Memory B cell (primary cell): ENCODE measurements at regions not wholly inside any gene's neighbourhood (a gene's known extent, or its start where the extent isn't known, plus 50 kb on each side); places are given as distances from the start of the nearest gene placed in this dataset.

Experiments used
- ATAC-seq: fragments of 150-1000 bp; cut with Tn5 transposase; 2 replicates; pipeline ENCODE4 v1.10.0; 2021; ENCODE audit warnings: low read depth, mild to moderate bottlenecking, moderate library complexity
- DNase-seq, 2 donors: peaks; one replicate each; pipeline ENCODE4 v3.0.0; 2022; ENCODE audit warnings: low spot score in 2 of 2
- H3K27ac Mint-ChIP-seq: one replicate; pipeline ENCODE4 v1.8.0; 2022; ENCODE audit warnings: mild to moderate bottlenecking, moderate library complexity, mixed read lengths
- H3K27me3 Mint-ChIP-seq: one replicate; pipeline ENCODE4 v1.8.0; 2022; ENCODE audit warnings: mixed read lengths
- H3K36me3 Mint-ChIP-seq: one replicate; pipeline ENCODE4 v1.8.0; 2022; ENCODE audit warnings: mild to moderate bottlenecking, mixed read lengths
- H3K4me1 Mint-ChIP-seq: one replicate; pipeline ENCODE4 v1.8.0; 2022; ENCODE audit warnings: mixed read lengths
- H3K4me3 Mint-ChIP-seq: one replicate; pipeline ENCODE4 v1.8.0; 2022; ENCODE audit warnings: mild to moderate bottlenecking, moderate library complexity, mixed read lengths
- H3K9me3 Mint-ChIP-seq: one replicate; pipeline ENCODE4 v1.8.0; 2022; ENCODE audit warnings: mixed read lengths

GRCh38 chr22:34129691-34130486, 209.6 kb upstream of the LARGE1 start:
- DNase-seq (no peak), ATAC-seq (no peak)
- H3K9me3 Mint-ChIP-seq, result no peaks in the 10 kb centered on the region
- no peak overlapping the region for H3K4me3 Mint-ChIP-seq
- H3K27ac Mint-ChIP-seq, result no peak overlapping the region
- H3K27me3 Mint-ChIP-seq, result peaks cover 8% of the 10 kb centered on the region
- no peaks in the 10 kb centered on the region for H3K4me1 Mint-ChIP-seq
- H3K36me3 Mint-ChIP-seq, result no peaks in the 10 kb centered on the region

DNA sequence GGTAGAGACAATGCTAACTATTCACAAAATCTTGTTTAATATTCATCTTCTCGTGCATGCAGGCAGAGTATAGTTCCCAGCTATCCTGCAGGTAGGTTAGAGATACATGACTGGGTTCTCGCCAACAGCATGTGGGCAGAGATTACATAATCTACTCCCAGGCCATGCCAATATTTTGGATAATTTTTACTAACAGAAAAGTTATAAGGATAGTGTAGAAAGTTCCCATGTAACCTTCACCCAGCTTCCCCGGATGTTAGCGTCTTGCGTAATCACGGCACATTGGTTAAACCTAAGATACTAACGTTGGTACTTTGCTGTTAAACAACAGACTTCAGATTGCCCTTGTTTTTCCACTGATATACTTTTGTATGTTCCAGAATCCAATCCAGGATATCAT, 215.5 kb upstream of the LARGE1 start:
- peaks cover 4% of the 10 kb centered on the region for H3K27me3 Mint-ChIP-seq
- no peak for ATAC-seq
- H3K4me1 Mint-ChIP-seq, result no peaks in the 10 kb centered on the region
- DNase-seq, result no peak
- H3K9me3 Mint-ChIP-seq, result peaks cover 2% of the 10 kb centered on the region
- H3K4me3 Mint-ChIP-seq, result no peak overlapping the region
- H3K27ac Mint-ChIP-seq, result no peak overlapping the region
- H3K36me3 Mint-ChIP-seq, result peaks cover 2% of the 10 kb centered on the region

DNA sequence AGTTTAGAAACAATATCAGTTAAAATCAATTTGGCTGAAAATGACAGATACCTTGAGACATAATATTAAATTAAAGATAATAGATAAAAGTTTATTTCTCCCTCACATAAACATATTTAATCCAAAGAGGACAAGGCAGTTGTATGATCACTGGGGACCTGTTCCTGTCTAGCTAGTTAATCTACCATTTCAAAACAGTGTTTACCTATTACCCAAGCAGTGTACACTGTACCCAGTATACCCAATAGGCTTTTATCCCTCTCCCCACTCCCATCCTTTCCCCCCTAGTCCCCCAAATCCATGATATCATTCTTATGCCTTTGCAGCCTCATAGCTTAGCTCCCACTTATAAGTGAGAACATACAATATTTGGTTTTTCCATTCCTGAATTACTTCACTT, 229.7 kb upstream of the LARGE1 start:
- Mint-ChIP-seq H3K4me3 (no peak overlapping the region), H3K27ac (no peak overlapping the region), H3K4me1 (no peaks in the 10 kb centered on the region), H3K27me3 (peaks cover 3% of the 10 kb centered on the region), H3K9me3 (peaks cover 11% of the 10 kb centered on the region), H3K36me3 (no peaks in the 10 kb centered on the region)
- no peak for ATAC-seq
- no peak for DNase-seq

- Mint-ChIP-seq H3K27me3 (peaks cover 2% of the 10 kb centered on the region), H3K9me3 (no peaks in the 10 kb centered on the region)
Observed at GRCh38 chr22:34159491-34159890, 239.2 kb upstream of the LARGE1 start.

DNA sequence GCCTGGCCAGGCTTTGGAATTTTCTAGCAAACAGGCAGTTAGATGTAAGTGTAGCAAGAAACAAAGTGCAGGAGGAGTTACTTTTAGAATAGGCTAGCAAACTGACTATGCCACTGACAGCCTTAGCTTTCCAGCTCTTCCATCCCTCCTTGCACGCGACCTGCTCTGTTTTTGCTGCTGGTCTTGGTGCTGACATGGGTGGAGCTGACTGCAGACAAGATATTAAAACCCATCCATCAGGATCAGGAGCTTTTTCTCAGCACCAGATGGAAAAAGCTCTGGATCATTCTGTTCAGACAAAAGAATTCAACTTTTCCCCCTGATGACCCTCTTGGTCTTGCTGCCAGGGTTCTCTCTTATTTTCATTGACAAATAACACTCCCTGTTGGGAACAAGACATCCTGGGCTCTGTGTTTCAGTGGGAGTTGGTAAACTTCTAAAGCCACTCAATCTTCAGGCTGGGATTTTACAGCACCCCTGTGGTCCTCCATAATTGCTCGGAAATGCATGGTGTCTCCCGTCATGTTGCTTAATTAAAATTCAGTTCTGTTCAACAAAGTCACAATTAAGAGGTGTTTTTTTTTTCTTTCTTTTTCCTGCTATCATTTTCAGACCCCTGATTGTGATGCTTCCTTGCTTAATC, 240.0 kb upstream of the LARGE1 start:
- DNase-seq (no peak), ATAC-seq (no peak)
- Mint-ChIP-seq H3K4me3 (no peak overlapping the region), H3K4me1 (no peaks in the 10 kb centered on the region), H3K36me3 (no peaks in the 10 kb centered on the region), H3K27ac (no peak overlapping the region), H3K27me3 (peaks cover 3% of the 10 kb centered on the region), H3K9me3 (no peaks in the 10 kb centered on the region)

More at GRCh38 chr22:34159491-34159890, 239.2 kb upstream of the LARGE1 start:
- ATAC-seq, result no peak
- H3K36me3 Mint-ChIP-seq, result no peaks in the 10 kb centered on the region
- H3K4me3 Mint-ChIP-seq, result no peak overlapping the region
- DNase-seq, result no peak
- H3K4me1 Mint-ChIP-seq, result no peaks in the 10 kb centered on the region
- no peak overlapping the region for H3K27ac Mint-ChIP-seq

GRCh38 chr22:34161431-34162123, 241.3 kb upstream of the LARGE1 start:
- H3K4me3 Mint-ChIP-seq, result no peak overlapping the region
- H3K27ac Mint-ChIP-seq, result no peak overlapping the region
- H3K36me3 Mint-ChIP-seq, result no peaks in the 10 kb centered on the region
- DNase-seq (no peak), ATAC-seq (no peak)
- H3K9me3 Mint-ChIP-seq, result no peaks in the 10 kb centered on the region
- H3K27me3 Mint-ChIP-seq, result peaks cover 4% of the 10 kb centered on the region
- H3K4me1 Mint-ChIP-seq, result no peaks in the 10 kb centered on the region

- H3K27me3 Mint-ChIP-seq, result no peaks in the 10 kb centered on the region
- H3K36me3 Mint-ChIP-seq, result no peaks in the 10 kb centered on the region
- ATAC-seq (no peak), DNase-seq (no peak)
- H3K4me3 Mint-ChIP-seq, result no peak overlapping the region
- H3K9me3 Mint-ChIP-seq, result no peaks in the 10 kb centered on the region
- no peaks in the 10 kb centered on the region for H3K4me1 Mint-ChIP-seq
- H3K27ac Mint-ChIP-seq, result no peak overlapping the region
Observed at GRCh38 chr22:34198976-34199375, 278.7 kb upstream of the LARGE1 start.

GRCh38 chr22:34210301-34210700, 290.0 kb upstream of the LARGE1 start:
- DNase-seq, result no peak
- H3K27ac Mint-ChIP-seq, result no peak overlapping the region
- ATAC-seq, result no peak
- no peaks in the 10 kb centered on the region for H3K36me3 Mint-ChIP-seq
- no peak overlapping the region for H3K4me3 Mint-ChIP-seq
- H3K9me3 Mint-ChIP-seq, result peaks cover 4% of the 10 kb centered on the region
- no peaks in the 10 kb centered on the region for H3K4me1 Mint-ChIP-seq
- peaks cover 3% of the 10 kb centered on the region for H3K27me3 Mint-ChIP-seq

DNA sequence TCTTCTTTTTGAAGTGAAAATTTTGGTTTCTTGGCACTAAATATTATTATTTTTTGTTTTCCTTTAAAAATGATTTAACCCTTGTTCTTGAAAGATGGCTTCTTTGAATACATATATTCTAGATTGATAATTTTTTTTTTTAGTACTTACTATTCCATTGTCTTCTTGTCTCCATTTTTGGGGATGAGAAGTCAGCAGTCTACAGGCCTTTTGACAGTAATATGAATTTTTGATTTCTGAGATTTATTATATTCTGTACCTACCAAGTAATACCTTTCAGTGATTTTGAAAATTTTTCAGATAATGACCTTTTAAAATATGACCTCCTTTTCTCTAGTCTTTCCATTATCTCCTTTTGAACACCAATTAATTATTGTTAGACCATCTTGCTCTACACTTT, 294.1 kb upstream of the LARGE1 start:
- Mint-ChIP-seq H3K36me3 (peaks cover 2% of the 10 kb centered on the region), H3K9me3 (peaks cover 10% of the 10 kb centered on the region), H3K27ac (no peak overlapping the region), H3K27me3 (peaks cover 4% of the 10 kb centered on the region), H3K4me3 (no peak overlapping the region), H3K4me1 (no peaks in the 10 kb centered on the region)
- no peak for ATAC-seq
- no peak for DNase-seq

DNA sequence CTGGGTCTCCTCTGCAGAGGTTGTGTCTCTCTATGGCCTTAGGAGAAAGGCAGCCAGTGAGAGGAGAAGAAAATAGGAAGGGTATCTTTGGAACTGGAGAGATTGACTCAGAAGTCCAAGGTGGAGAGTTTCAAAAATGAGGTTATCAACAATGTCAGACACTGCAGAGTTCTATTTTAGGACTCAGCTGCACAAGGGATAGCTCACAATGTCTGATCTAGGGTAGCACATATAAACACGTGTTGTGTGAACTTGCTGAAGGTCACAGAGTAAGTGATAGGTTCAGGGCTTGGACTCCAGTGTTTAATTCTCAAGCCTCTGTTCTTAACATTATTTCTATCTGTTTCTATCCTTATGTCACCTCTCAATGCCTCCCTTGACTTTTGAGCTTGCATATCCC, 305.0 kb upstream of the LARGE1 start:
- H3K27ac Mint-ChIP-seq, result no peak overlapping the region
- DNase-seq, result no peak
- H3K4me3 Mint-ChIP-seq, result no peak overlapping the region
- no peaks in the 10 kb centered on the region for H3K9me3 Mint-ChIP-seq
- ATAC-seq, result no peak
- H3K4me1 Mint-ChIP-seq, result no peaks in the 10 kb centered on the region
- peaks cover 4% of the 10 kb centered on the region for H3K27me3 Mint-ChIP-seq
- no peaks in the 10 kb centered on the region for H3K36me3 Mint-ChIP-seq

DNA sequence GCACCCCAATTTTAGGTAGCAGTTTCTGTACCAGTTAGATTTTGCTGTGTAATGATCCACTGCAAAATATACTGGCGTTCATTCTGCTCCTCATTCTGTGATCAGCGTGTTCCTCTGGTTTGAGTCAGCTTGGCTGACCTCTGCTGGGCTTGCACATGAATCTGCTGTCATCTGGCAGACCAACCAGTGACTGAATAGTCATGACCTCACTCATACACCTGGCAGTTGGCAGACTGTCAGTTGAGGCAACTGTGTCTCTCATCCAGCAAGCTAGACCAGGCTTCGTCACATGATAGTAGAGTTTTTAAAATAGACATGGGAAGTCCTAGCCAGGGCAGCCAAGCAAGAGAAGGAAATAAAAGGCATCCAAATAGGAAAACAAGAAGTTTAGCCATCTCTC, 316.3 kb upstream of the LARGE1 start:
- Mint-ChIP-seq H3K9me3 (peaks cover 5% of the 10 kb centered on the region), H3K27me3 (no peaks in the 10 kb centered on the region)
- DNase-seq, result no peak

DNA sequence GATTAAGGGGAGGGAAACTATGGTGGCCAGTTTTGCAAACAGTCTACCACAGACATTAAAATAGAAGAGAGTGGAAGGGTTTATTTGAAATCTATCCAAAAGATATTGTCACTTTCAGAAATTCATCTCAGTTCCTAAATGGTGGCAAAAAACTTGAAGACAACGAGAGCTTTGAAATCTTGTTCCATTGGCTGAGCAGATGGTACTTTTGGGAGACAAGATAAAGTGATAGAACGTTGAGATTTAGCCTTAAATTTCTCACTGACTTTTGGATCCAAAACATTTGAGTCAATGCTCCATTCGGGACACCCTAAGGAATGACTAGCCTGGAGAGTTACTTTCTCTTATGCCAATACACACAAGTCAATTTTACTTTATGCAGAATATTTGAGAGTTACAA, 319.1 kb upstream of the LARGE1 start:
- Mint-ChIP-seq H3K4me1 (no peaks in the 10 kb centered on the region), H3K36me3 (no peaks in the 10 kb centered on the region), H3K27ac (no peak overlapping the region), H3K4me3 (no peak overlapping the region), H3K27me3 (peaks cover 2% of the 10 kb centered on the region), H3K9me3 (peaks cover 5% of the 10 kb centered on the region)
- ATAC-seq, result no peak
- no peak for DNase-seq

More for the DNA sequence above, 316.3 kb upstream of the LARGE1 start:
- Mint-ChIP-seq H3K4me1 (no peaks in the 10 kb centered on the region), H3K36me3 (no peaks in the 10 kb centered on the region), H3K4me3 (no peak overlapping the region), H3K27ac (no peak overlapping the region)
- ATAC-seq, result no peak

DNA sequence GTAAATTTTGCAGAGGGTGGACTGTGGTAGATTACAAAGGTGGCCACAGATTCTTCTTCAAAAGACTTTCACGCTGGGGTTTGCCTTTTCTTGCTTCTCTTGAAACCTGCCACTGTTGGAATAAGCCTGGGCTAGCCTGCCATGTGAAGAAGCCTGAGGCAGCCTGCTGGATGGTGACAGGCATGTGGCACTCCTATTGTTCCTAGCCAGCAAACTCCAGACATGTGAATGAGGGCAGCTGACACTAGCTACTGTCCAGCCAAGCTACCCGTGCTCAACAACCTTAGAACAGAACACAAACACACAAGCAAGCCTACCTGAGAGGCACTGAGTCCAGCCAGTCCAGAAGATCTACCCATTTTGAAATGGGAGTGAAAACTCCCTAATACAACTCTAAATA, 322.7 kb upstream of the LARGE1 start:
- H3K27me3 Mint-ChIP-seq, result peaks cover 2% of the 10 kb centered on the region

DNA sequence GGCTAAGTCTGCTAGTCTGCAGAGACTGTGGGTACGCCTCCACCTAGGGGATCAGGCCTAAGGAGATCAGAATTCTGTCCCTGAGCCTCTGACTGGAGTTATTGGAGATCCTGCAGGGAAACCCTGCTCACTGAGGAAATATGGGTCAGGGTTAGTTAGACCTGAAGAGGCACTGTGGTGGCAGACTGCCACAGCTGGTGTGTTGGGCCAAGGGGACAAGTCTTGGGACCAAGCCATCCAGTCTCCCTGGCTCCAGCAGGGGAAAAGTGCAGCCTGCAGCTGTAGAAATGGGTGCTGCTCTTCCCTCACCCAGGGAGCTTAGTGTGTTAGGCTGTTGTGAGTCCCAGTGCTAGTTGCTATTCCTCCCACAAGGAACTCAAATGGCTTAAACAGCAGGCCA, 334.8 kb upstream of the LARGE1 start:
- H3K27ac Mint-ChIP-seq, result no peak overlapping the region
- no peak for ATAC-seq
- DNase-seq, result no peak
- H3K9me3 Mint-ChIP-seq, result peaks cover 5% of the 10 kb centered on the region
- H3K27me3 Mint-ChIP-seq, result no peaks in the 10 kb centered on the region
- no peaks in the 10 kb centered on the region for H3K4me1 Mint-ChIP-seq
- H3K36me3 Mint-ChIP-seq, result no peaks in the 10 kb centered on the region
- H3K4me3 Mint-ChIP-seq, result no peak overlapping the region

More for the DNA sequence above, 322.7 kb upstream of the LARGE1 start:
- H3K36me3 Mint-ChIP-seq, result no peaks in the 10 kb centered on the region
- ATAC-seq (no peak), DNase-seq (no peak)
- H3K27ac Mint-ChIP-seq, result no peak overlapping the region
- no peak overlapping the region for H3K4me3 Mint-ChIP-seq
- H3K9me3 Mint-ChIP-seq, result no peaks in the 10 kb centered on the region
- no peaks in the 10 kb centered on the region for H3K4me1 Mint-ChIP-seq
